Sciatic nerve (tissue), 2 donors: ENCODE measurements at regions not wholly inside any gene's neighbourhood (a gene's known extent, or its start where the extent isn't known, plus 50 kb on each side); places are given as distances from the start of the nearest gene placed in this dataset.
"Not testable (repeated sequence)": the region's sequence is repeated elsewhere in the genome, so short reads cannot be mapped to it uniquely, and the experiment has no call there.

Source experiments
- ATAC-seq: fragments of 200-7000 bp; cut with Tn5 transposase; one replicate; pipeline ENCODE4 v1.9.1; 2020; ENCODE audit warnings: mild to moderate bottlenecking, moderate library complexity
- DNase-seq: peaks from one replicate; pipeline ENCODE4 v3.0.0-alpha.2; 2020; ENCODE audit warnings: low spot score
- intact Hi-C: fragments of 100-400 bp; cut with DNase I; formaldehyde crosslinking; loops from one replicate; pipeline ENCODE4 v1.14.2; 2022
- donor health status: DM: no; HTN: no; CAD: no.
- donor health status: DM: no; HTN: no; CAD: no.

DNA sequence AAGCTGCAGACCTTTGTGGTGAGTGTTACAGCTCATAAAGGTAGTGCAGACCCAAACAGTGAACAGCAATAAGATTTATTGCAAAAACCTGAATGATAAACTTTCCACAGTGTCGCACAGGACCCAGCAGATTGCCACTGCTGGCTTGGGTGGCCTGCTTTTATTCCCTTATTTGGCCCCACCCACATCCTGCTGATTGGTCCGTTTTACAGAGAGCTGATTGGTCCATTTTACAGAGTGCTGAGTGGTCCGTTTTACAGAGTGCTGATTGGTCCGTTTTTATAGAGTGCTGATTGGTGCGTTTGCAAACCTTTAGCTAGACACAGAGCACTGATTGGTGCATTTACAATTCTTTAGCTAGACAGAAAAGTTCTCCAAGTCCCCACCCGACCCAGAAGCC is 127.7 kb upstream of the UBE3A start:
- DNase-seq, ATAC-seq, intact Hi-C loops: not testable (repeated sequence)

DNA sequence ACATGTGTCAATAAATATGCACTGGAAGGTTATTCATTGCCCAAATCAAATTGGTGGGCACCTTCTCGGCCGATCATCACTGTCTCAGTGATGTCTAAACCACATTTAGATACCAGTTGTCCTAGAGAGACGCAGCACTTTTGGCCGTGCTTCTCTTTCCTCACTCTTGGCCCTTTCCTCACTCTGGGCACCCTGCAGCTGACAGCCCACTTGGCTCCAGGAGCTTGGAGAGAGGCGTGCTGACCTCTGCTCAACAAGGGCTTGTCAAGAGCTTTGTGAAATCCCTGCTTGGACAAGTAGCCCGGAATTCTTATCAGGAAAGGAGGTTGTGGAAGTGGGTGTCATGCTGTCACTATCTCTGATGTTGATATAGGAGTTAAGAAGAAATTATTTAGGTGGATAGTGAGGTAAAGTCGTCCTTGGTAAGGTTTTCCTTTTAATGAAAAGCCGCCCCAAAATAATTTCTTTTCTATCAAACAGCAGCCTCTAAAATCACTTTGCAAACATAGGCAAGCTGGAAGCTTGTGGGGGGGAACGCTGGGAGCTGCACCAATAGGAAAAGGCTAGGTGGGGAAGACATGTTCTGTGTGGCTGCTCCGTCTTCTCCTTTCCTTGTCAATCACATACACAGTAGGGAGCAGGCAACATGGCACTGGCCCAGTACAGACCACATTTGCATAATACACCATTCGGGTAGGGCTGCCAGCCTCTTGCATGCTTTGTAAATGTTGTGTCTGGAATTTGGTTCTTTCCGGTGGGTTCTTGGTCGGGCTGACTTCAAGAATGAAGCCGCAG is 126.8 kb upstream of the UBE3A start:
- no peak for DNase-seq
- intact Hi-C loops: no loop called here
- no peak for ATAC-seq

DNA sequence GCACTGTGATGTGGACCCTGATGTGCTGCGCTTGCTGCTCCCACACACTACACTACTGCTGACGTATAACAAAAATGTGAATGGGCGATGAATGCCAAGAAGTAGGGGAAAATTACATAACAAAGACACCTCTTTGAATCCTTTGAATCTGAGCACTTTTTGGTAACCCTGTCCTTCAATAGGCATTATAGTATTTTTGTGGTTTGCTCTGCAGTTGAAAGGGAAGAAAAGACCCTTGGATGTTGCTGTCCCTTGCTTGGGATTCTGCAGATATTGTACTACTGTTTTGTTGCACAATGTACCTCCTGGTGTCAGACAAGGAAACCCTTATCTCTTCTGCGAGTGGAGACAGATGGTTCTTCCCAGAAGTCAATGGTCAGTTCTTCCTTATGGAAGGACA is 124.8 kb upstream of the UBE3A start:
- intact Hi-C loops: no loop called here
- DNase-seq (no peak), ATAC-seq (no peak)

DNA sequence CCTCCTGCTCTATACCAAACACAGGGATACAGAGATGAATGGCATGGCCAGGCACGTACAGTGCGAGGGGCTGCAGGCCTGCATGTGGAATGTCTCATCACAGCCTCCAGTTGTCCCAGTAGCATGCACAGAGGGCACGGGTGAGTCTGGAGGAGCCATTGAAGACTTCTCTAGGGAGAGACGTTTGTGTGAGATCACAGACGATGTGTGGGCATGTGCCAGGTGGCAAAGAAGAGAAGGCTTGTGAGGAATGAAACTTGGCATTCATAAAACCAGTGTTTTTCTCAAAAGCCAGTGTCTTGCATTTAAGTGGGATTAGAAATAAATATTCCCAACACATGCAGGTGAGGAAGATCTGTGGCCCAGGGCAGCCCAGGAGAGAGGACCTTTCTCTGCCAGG is 119.1 kb upstream of the UBE3A start:
- intact Hi-C loops: no loop called here
- no peak for DNase-seq

DNA sequence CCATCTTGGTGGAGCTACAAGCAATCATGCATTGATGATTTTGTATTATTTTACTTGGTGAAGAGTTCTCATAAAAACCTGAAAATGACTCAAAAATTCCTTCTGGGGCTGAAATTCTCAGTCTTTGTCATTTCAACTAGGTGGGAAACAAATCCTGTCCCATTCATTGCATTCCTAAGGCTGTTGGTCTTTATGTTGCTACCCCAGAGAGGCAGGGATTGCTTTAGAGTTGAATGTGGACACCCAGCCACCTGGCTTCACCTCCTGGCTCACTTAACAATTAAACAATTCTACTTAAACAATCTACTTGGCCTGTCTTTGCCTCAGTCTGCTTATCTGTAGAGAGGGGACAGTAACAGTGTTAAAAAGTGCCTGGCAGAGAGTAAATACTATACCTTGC is 117.3 kb upstream of the UBE3A start:
- DNase-seq (no peak), ATAC-seq (no peak)
- intact Hi-C loops: no loop called here

More for the DNA sequence above, 119.1 kb upstream of the UBE3A start:
- no peak for ATAC-seq

DNA sequence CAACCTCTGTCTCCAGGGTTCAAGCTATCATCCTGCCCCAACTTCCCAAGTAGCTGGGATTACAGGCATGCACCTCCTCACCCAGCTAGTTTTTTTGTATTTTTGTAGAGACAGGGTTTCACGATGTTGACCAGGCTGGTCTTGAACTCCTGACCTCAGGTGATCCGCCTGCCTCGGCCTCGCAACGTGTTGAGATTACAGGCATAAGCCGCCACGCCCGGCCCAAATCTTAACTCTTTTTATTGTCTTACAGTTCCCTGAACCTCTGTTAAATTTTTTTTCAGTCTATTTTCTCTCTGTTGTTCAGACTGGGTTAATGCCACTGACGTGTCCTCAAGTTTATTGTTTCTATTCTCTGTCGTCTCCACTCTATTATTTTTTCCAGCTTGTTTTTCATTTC is 115.8 kb upstream of the UBE3A start:
- intact Hi-C loops: no loop called here
- DNase-seq (no peak), ATAC-seq (no peak)

DNA sequence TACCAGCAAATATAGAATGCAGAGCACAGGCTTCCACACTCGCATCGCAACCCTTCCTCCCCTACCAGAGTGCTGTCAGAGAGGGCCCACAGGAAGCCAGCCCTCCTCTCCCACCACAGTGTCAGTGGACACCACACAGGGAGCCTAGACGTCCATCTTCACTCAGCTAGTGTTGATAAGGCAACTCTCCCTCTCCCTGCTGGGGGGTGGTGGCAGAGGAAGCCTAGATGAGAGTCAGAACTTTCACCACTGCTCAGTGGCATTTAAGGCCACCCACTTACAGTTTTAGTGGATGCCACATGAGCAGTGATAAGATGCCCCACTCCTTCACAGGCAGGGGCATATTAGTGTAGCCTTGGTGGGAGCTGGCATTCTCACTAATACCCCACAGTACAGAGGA is 109.8 kb upstream of the UBE3A start:
- DNase-seq: no peak
- no peak for ATAC-seq
- intact Hi-C loops: no loop called here

DNA sequence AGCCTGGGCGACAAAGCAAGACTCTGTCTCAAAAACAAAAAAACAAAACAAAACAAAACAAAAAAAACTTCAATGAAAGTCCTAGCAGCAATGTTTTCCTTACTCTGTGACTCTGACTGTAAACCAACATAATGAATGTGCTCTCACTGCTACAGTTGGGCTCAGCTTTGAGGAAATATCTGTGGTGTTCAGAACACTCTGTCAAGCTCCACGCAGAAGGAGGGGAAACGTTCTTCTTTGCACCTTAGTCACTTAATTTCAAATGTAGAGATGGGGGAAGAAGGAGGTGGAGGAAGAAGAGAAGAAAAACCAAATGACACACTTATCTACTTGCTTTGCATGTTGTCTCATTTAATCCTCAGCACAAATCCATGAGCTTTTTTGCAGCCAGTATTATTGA is 107.1 kb upstream of the UBE3A start:
- DNase-seq (no peak), ATAC-seq (no peak)
- intact Hi-C loops: no loop called here

DNA sequence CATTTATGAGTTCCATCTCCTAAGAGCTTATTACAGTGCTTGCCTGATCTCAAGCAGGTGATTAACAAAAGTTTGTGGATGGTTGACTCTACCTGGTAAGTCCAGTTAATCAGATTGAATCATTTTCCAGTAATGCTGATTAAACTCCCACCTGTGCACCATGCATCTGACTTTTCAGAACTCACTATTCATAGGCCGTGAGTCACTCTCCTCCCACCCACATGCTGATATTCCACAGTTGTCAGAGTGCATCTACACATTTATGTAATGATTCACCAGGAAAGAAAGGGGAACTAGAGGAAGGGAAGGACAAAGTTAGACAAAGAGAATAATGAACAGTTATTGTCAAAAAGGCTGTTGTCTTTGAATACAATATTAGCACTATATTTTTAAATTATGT is 106.2 kb upstream of the UBE3A start:
- intact Hi-C loops: no loop called here
- ATAC-seq: no peak
- DNase-seq: no peak

DNA sequence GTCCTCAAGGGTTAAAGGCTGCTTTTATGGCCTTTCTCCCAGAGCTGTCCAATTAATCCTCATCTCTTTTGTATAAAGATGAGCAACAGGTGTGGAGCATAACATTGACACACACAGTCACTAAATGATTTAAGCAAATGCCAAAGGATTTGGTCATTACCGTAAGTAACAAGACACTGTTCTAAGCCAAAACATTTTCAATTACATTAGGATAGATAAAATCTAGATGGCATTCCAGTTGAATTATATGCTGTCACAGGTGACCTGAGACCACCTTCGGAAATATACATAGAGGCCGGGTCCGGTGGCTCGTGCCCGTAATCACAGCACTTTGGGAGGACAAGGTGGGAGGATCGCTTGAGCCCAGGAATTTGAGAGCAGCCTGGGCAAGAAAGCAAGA is 105.3 kb upstream of the UBE3A start:
- no peak for DNase-seq
- intact Hi-C loops: no loop called here

DNA sequence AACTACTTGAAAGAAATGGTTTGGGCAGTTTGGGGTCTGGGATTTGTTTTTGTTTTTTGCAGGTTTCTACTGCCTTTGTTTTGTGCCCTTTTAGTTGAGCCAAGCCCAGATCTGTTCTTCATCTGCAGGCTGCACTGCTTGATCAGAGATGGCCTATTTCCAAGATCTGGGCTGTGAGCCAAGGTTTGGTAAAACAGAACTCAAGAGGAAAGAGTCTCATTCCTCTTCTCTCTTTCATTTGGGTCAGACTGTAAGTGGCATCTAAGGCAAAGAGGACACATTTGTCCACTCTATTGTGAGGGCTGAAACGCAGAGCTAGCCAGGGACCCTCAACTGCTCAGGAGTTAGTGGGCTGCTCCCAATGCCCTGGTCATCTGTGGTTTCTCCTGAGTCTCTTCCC is 104.4 kb upstream of the UBE3A start:
- DNase-seq (peak; percentile 81), ATAC-seq (peak; percentile 83)
- intact Hi-C loops: no loop called here

More for the DNA sequence above, 105.3 kb upstream of the UBE3A start:
- ATAC-seq: no peak

DNA sequence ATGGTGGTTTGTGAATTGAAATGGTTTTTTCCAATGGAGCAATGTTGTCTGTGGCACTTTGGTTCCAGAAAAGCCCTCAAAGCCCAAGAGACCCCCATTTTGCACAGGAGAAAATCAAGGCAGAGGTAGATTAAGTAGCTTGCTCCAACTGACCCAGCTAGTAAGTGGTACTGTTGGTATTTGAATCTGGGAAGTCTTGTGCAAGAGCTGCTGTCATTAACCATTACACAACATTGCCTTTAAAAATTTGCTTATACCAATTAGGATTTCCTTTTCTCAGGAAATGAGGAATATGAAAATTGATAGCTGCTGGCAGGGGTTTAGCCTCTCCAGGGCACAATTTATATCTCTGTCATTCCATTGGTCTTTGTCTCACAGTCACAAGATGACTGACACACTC is 102.4 kb upstream of the UBE3A start:
- intact Hi-C loops: no loop called here
- DNase-seq (no peak), ATAC-seq (no peak)

DNA sequence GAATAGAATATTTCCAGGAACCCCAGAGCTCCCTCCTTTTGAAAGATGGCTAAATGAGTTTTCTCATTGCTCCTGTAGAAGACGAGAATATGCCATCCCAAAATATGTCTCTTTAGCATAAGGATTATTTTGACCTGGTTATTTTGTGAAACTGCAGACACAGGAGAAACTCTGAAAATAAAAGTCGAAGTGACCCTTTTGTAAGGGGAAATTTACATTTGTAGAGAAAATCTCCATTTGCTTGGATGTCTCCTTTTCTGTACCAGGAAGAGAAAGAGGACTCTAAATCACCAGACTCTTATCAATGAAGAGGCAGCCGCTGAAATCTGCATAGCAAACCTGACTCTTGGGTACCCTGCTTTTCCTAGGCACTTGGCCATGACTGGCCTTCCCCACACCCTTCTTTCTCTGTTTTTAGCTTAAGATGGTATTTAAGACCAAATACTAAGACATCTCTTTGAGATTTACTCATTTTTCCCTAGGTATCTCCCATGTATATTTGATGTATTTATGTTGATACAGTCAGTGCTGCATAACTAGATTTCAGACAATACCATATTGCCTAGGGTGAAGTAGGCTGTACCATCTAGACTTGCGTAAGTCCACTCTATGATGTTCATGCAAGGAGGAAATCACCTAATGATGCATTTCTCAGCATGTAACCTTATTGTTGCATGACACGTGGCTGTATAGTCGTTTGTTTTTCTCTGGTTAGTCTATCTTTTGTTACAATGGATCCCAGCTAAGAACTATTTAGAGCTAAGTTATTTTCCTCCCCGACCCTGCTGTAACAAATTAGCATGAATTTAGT is 98.2 kb upstream of the UBE3A start:
- intact Hi-C loops: no loop called here
- no peak for ATAC-seq

DNA sequence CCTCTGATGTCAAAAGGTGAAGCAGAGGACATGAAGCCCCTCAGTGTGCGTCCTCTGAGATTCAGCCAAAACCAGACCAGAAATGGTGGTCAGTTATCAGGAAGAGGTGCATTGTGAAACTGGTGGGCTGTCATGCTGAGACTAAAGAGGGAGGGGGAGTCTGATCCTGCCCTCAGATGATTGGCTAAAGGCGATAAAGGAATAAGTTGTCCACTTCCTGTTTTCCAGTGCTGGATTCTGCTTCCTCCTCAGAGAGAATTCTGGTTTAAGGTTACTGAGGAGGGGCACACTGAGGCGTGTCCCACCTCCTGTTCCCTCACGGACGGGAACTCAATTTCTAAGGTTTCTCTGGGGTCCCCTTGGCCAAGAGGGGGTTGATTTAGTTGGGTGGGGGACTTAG is 97.0 kb upstream of the UBE3A start:
- DNase-seq (no peak), ATAC-seq (no peak)
- intact Hi-C loops: no loop called here

More for the DNA sequence above, 98.2 kb upstream of the UBE3A start:
- no peak for DNase-seq

DNA sequence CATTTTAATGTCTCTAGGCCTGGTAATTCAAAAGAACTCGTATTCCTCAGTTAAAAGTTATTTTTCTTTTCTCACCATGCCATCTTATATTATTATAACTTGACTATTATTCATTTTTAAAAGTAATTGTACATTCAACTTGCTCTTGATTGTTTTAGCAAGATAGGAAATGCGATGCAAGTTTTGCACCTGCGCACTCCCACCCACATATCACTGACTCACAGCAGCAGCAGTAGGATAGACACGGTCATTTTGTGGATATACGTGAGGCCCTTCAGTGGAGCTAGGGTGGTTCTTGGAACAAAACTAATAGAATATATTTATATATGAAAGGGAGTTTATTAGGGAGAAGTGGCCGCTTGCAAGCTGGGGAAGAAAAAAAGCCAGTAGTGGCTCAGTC is 95.5 kb upstream of the UBE3A start:
- no peak for ATAC-seq
- DNase-seq: no peak
- intact Hi-C loops: no loop called here

DNA sequence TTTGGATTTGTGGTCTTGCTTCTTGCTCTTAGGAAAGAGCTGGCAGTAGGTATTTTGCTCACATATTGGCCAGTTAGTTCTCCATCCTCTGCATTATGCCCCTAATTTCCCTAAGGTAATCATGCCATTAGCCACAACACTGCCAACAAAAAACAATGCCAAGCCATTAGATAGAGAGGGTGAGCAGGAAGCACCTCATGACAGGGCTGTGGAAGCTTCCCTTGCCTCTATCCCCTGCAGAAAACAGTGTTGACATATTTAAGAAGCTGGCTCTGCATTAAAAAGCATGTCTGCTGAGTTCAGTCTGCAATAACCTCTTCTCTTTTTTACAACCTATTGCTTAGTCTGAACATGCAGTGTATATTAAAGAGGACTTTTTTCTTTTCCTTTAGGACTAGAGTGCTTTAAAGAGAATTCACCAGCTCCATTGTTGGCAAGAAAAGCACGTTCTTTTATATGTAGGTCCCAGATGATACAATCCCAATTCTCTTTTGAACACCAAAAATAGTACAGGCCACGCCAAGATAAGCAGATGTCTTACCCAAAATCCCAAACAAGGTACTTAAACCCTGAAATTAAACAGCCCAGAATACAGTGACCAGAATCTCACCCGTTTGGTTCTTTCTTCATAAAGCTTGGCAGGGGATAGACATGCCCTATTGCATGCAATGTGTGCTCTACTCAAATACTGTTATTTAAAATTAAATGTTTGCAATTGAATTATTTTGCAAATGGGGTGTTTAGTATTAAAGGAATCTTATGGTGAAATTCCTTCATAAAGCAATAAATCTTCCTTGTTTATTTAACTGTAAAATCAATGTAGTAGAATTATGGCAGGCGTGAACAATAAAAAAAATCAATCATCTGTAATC is 93.7 kb upstream of the UBE3A start:
- DNase-seq (no peak), ATAC-seq (no peak)
- intact Hi-C loops: no loop called here

DNA sequence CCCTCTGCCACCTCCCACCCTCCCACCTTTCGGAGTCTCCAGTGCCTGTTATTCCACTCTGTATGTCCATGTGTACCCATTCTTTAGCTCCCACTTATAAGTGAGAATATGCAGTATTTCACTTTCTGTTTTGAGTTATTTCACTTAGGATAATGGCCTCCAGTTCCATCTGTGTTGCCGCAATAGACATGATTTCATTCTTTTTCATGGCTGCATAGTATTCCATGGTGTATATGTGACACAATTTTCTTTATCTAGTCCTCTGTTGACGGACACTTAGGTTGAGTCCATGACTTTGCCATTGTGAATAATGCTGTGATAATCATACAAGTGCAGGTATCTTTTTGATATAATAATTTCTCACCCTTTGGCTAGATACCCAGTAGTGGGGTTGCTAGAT is 91.0 kb upstream of the UBE3A start:
- intact Hi-C loops: no loop called here
- ATAC-seq (no peak), DNase-seq (no peak)

DNA sequence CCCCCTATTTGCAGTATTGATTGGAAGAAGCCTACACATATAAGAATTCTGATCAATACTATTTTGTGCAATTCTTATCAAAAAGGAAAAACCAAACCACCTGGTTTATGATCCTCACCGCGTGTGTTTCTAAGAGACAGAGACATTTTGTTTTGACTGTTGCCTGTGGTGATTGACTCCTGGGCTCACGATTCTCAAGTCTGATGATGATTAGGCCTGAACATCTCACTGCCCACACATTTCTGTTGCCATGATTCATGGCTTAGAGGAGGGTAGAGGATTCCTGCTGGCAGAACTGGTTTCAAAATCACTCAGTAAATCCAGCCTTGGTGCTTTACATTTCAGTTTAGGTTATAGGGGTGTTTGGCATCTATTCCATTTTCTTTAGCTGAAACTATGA is 88.3 kb upstream of the UBE3A start:
- ATAC-seq (no peak), DNase-seq (no peak)
- intact Hi-C loops: no loop called here

DNA sequence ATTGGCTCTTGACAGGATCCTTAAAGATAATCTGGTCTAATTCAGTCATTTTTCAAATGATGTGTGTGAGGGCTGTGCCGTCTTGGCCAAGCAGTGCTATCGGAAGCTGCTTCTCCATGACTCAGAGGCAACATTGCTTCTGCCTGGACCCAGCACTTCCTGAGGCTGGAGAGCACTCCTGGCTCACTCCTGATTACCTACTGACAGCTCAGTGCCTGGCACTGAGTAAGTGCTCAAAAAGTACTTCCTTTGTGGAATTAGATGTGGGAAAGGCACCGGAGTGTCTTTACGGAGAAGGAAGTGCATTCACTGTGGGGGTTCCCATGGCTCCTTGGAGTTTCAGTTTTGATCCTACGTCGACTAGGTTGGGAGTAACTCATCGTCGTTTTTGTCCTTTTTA is 86.9 kb upstream of the UBE3A start:
- DNase-seq (no peak), ATAC-seq (no peak)
- intact Hi-C loops: no loop called here

DNA sequence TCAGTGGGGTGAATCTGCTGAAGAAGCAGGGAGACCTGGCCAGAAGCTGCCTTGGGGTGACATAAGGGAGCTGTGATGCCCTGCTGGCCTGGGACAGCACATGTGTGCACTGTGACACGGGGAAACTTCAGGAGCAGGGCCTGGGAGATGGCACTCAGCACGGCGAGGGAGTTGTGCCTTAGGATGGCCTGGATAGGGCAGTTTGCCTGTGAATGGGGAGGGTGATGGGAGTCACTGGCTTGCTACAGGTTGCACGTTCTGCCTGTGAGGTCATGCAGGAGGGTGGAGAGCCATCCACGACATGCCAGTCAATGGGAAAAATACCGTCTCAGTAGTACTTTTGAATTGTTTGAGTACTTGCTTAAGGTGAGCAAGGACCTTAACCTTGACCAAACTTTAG is 76.8 kb upstream of the UBE3A start:
- no peak for DNase-seq
- intact Hi-C loops: no loop called here
- no peak for ATAC-seq
